AG08395 (cell line): ENCODE measurements at regions not wholly inside any gene's neighbourhood (a gene's known extent, or its start where the extent isn't known, plus 50 kb on each side); places are given as distances from the start of the nearest gene placed in this dataset.
"Not testable (repeated sequence)": the region's sequence is repeated elsewhere in the genome, so short reads cannot be mapped to it uniquely, and the experiment has no call there.

Experiments used
- DNase-seq: peaks from one replicate; pipeline ENCODE4 v3.0.0; 2012; ENCODE audit warnings: mixed read lengths, low spot score

GRCh38 chr5:14942212-14942611 lies 70.6 kb upstream of the ANKH start:
- DNase-seq, result no peak

GRCh38 chr5:14937254-14937653 lies 65.7 kb upstream of the ANKH start:
- no peak for DNase-seq

GRCh38 chr5:14936588-14936987 lies 65.0 kb upstream of the ANKH start:
- DNase-seq, result no peak

DNA sequence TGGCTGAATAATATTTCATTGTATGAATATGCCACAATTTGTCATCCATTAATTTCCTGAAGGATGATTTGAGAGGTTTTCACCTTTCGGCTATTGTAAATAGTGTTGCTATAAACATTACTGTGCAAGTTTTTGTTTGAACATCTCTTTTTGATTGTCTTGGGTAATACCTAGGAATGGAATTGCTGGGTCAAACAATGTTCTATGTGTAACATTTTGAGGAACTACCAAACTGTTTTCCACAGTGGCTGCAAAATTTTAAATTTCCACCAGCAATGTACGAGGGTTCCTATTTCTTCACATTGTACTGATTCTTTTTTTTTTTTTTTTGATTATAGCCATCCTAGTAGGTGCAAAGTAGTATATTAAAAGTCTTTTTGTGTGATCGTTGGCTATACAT lies 63.8 kb upstream of the ANKH start:
- no peak for DNase-seq

GRCh38 chr5:14932902-14933469 lies 61.4 kb upstream of the ANKH start:
- no peak for DNase-seq

DNA sequence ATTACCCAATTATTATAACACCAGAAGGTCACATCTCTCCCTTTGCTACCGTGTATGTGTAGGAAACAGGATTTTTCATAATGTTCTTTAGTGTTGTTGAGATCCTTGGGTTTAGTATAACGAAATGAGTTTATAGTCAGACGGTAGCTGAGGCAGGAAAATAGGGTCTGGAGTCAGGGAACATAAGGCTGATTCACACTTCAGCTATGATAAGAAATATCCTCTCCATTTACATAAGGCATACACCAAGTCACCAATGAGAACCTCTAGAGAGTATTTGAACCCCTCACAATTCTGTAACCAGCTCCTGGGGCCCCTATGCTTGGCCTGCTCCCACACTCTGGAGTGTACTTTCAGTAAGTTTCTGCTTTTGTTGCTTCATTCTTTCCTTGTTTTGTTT lies 58.9 kb upstream of the ANKH start:
- no peak for DNase-seq

DNA sequence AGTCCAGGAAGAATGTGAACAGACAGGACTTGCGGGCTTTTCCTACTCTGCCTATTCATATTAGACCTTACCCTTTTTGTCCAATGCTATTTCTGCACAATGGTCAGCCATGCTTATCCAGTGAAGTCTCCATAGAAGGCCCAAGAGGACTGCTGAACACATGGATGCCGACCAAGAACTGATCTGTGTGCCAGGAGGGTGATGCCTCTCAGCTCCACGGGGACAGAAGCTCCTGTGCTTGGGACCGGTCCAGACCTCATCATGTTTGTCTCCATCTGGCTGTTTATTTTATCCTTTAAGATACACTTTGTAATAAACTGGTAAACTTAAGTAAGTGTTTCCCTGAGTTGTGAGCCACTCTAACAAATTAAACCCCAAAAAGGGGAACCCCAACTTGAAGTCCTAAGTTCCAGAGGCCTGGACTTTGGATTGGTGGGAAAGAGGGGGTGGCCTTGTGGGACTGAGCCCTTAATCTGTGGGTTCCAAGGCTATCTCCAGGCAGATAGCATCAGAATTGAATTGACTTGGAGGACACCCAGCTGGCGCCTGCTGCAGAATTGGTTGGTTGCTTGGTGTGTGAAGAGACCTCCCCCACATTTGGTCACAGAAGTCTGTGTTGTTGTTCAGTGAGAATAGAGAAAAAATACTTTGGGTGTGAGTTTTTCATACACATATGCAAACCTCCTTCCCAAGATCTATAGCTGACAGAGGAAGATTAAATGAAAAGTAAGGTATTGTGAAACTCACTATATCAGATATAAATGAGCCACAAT lies 57.9 kb upstream of the ANKH start:
- DNase-seq, result no peak

GRCh38 chr5:14928661-14929060 lies 57.1 kb upstream of the ANKH start:
- no peak for DNase-seq

- no peak for DNase-seq
Observed at GRCh38 chr5:14925326-14925725, 53.7 kb upstream of the ANKH start.

DNA sequence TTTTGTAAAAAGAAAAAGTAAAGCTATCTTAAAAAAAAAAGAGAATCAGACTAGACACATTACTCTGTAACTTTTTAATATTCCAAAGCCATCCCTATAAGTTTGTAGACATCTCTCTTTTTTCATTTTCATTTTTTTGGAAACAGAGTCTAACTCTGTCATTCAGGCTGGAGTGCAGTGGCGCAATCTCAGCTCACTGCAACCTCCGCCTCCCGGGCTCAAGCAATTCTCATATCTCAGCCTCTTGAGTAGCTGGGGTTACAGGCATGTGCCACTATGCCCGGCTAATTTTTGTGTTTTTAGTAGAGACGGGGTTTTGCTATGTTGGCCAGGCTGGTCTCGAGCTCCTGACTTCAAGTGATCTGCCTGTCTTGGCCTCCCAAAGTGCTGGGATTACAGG lies 51.4 kb upstream of the ANKH start:
- DNase-seq, result not testable (repeated sequence)

DNA sequence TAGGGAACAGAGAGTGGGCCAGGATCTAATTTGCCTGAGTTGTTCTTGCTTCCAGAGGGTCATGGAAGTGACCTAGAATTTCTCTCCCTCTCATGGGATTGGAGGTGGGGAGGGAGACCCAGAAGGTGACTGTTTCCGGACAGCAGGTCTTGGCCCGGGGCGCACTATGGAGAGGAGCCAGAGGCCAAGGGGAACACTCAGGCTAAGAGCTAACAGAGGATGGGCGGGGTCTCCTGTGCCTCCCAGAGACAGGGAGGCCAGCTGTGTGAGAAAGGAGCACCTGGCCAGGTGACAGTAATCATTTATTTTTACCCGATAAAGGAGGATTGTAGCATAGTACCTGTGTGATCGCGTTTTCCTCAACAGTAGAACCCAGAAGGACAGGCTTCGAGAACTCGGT lies 50.9 kb upstream of the ANKH start:
- DNase-seq, result no peak
